Thyroid gland (tissue), 4 donors: ENCODE measurements at regions not wholly inside any gene's neighbourhood (a gene's known extent, or its start where the extent isn't known, plus 50 kb on each side); places are given as distances from the start of the nearest gene placed in this dataset.

Experiments used
- DNase-seq, 2 donors: peaks; one replicate each; pipeline ENCODE4 v3.0.0-alpha.2; 2019
- H3K27ac ChIP-seq, 3 donors: fragments of 200-600 bp; sonication (generic); 1 replicate in 2 of 3; 2 replicates in 1 of 3; pipeline ENCODE4 v1.5.1; 2016 to 2019; ENCODE audit warnings: mild to moderate bottlenecking in 1 of 3, moderate library complexity in 1 of 3
- H3K27me3 ChIP-seq: fragments of 200-600 bp; sonication (generic); one replicate; pipeline ENCODE4 v1.5.1; 2019
- H3K36me3 ChIP-seq, 2 donors: fragments of 200-600 bp; sonication (generic); one replicate each; pipeline ENCODE4 v1.5.1; 2016 to 2019
- H3K4me1 ChIP-seq, 2 donors: fragments of 200-600 bp; sonication (generic); one replicate each; pipeline ENCODE4 v1.5.1; 2017 to 2019
- H3K4me3 ChIP-seq, 3 donors: fragments of 200-600 bp; sonication (generic); replicated peaks in 1 of 3; 1 replicate in 2 of 3; 2 replicates in 1 of 3; pipeline ENCODE4 v1.5.1; 2016; ENCODE audit warnings: mild to moderate bottlenecking in 1 of 3
- H3K9me3 ChIP-seq: fragments of 200-600 bp; sonication (generic); one replicate; pipeline ENCODE4 v1.5.1; 2017
- CTCF ChIP-seq, 6 experiments: fragments of 200-600 bp in 3 of 6; fragments of 450-650 bp in 3 of 6; sonication (generic) in 3 of 6; IDR thresholded peaks; one replicate each; pipeline ENCODE4 v1.5.1; 2016 to 2019; ENCODE audit warnings: antibody characterized with exemption in 6 of 6, mild to moderate bottlenecking in 2 of 6, inconsistent platforms in 1 of 6, moderate library complexity in 1 of 6
- POLR2A ChIP-seq, 2 donors: fragments of 450-650 bp; IDR thresholded peaks; one replicate each; pipeline ENCODE4 v1.6.1; 2017; ENCODE audit warnings: antibody characterized with exemption in 2 of 2, mild to moderate bottlenecking in 2 of 2, moderate library complexity in 1 of 2
- WGBS, 2 donors: methylation state at CpG; one replicate each; pipeline ENCODE4 v1.1.5; 2017; 5-methylcytosine and 5-hydroxymethylcytosine counted together
- intact Hi-C: fragments of 100-400 bp; cut with DNase I; formaldehyde crosslinking; loops from one replicate; pipeline ENCODE4 v1.15.1; 2023

DNA sequence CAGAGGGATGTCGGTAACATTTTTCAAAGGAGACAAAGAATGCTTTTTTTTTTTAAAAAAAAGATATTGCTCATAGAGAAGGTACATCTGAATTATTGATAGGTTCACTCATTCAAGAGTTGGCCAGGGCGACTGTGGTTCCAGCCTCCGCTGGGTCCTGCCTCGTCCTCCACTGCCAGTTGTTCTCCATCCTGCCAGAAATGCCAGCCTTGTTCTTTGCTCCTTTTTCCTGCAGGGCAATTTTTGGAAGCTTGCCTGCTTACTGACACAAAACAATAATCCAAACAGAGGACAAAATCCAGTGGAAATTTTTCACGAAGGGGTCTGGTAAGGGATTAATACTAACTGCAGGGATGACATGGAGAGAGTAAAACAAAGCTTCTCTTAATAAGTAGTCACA, 1113.0 kb downstream of the CBLN2 start:
- Histone ChIP-seq H3K27ac (no peak overlapping the region), H3K4me1 (no peaks in the 10 kb centered on the region), H3K4me3 (no peak overlapping the region), H3K27me3 (no peaks in the 10 kb centered on the region), H3K9me3 (no peaks in the 10 kb centered on the region), H3K36me3 (no peaks in the 10 kb centered on the region)
- TF ChIP-seq POLR2A (IDR thresholded peaks at IDR 0.05) (no peak), CTCF (IDR thresholded peaks at IDR 0.05) (no peak)
- intact Hi-C loops: no loop called here
- no peak for DNase-seq
- 65 to 75% methylated on average over 5 of the region's 5 CpGs for WGBS, 2 donors

- H3K4me1 ChIP-seq: no peaks in the 10 kb centered on the region
- H3K27me3 ChIP-seq: no peaks in the 10 kb centered on the region
- no peak overlapping the region for H3K27ac ChIP-seq
- H3K4me3 ChIP-seq: no peak overlapping the region
- intact Hi-C loops: no loop called here
- TF ChIP-seq POLR2A (IDR thresholded peaks at IDR 0.05) (no peak), CTCF (IDR thresholded peaks at IDR 0.05) (no peak)
- no peaks in the 10 kb centered on the region for H3K9me3 ChIP-seq
- no peaks in the 10 kb centered on the region for H3K36me3 ChIP-seq
- no peak for DNase-seq
These were observed 1117.7 kb downstream of the CBLN2 start for GRCh38 chr18:71426441-71426840.

DNA sequence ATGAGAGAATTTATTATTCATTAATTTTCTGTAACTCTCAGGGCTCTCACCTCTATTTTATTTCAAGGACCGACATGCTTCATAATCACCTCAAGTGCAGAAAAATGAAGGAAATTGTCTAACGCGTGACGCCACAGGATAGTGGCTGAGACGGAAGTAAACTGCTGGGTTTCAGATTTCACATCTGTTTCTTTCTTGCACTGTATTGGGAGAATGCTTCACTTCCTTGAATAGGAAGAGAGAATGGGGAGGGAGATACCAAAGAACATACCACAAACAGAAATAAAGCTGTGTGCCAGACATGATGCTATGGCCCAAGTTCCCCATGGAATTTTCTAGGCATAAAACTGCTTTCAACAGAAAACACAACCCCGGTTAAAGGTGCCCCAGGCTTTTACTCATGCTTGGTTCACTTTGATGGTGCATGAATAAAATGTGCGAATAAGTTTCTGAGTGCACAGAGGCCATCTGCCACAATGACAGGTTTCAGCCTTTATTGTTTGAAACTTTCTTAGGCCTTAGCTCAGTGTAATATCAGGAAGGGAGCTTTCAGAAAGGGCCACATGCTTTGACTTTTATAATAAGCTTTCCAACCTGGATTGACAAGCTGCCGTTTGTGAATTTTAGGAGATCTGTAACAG, 1116.4 kb downstream of the SOCS6 start:
- intact Hi-C loops: no loop called here
- H3K27ac ChIP-seq: no peak overlapping the region
- WGBS, 2 donors: 80 to 81% methylated on average over 8 of the region's 8 CpGs
- no peak overlapping the region for H3K4me3 ChIP-seq
- no peak for DNase-seq
- H3K27me3 ChIP-seq: no peaks in the 10 kb centered on the region
- H3K4me1 ChIP-seq: no peaks in the 10 kb centered on the region
- H3K9me3 ChIP-seq: no peaks in the 10 kb centered on the region
- TF ChIP-seq CTCF (IDR thresholded peaks at IDR 0.05) (no peak), POLR2A (IDR thresholded peaks at IDR 0.05) (no peak)
- no peaks in the 10 kb centered on the region for H3K36me3 ChIP-seq

GRCh38 chr18:71403501-71403900, 1114.7 kb downstream of the SOCS6 start:
- no peak overlapping the region for H3K4me3 ChIP-seq
- WGBS, 2 donors: 85 to 91% methylated on average over 2 of the region's 2 CpGs
- intact Hi-C loops: no loop called here
- no peaks in the 10 kb centered on the region for H3K27me3 ChIP-seq
- no peak for DNase-seq
- no peak overlapping the region for H3K27ac ChIP-seq
- no peak for TF ChIP-seq POLR2A (IDR thresholded peaks at IDR 0.05)
- no peak for TF ChIP-seq CTCF (IDR thresholded peaks at IDR 0.05)
- no peaks in the 10 kb centered on the region for H3K9me3 ChIP-seq
- no peaks in the 10 kb centered on the region for H3K36me3 ChIP-seq
- H3K4me1 ChIP-seq: no peaks in the 10 kb centered on the region

DNA sequence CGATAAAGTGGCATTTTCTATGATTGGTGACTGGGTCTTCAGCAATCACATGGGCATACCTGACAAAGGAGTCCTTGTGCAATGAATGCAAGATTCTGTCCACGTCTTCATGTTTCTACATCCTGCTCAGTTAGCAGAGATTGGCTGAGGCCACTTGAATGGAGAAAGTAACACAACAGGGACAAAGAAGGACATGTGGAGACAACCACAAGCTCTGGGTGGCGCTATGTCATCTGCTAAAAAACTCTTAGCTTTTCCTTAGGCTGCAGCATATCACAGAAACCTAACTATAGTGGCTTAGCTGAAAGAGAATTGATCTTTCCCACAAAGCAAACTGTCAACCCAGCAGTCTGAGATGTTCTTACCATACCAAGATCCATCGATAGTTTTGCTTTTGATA, 1109.7 kb downstream of the SOCS6 start:
- no peak for DNase-seq
- TF ChIP-seq CTCF (IDR thresholded peaks at IDR 0.05) (no peak), POLR2A (IDR thresholded peaks at IDR 0.05) (no peak)
- intact Hi-C loops: no loop called here
- 38 to 52% methylated on average over 4 of the region's 4 CpGs for WGBS, 2 donors
- Histone ChIP-seq H3K27ac (no peak overlapping the region), H3K36me3 (no peaks in the 10 kb centered on the region), H3K4me1 (no peaks in the 10 kb centered on the region), H3K4me3 (no peak overlapping the region), H3K9me3 (no peaks in the 10 kb centered on the region), H3K27me3 (no peaks in the 10 kb centered on the region)
